NAMALWA (cell line): ENCODE measurements at regions not wholly inside any gene's neighbourhood (a gene's known extent, or its start where the extent isn't known, plus 50 kb on each side); places are given as distances from the start of the nearest gene placed in this dataset.

ENCODE experiments used
- DNase-seq: peaks from one replicate; pipeline ENCODE4 v3.0.0-alpha.2; 2015; ENCODE audit warnings: low spot score

GRCh38 chr12:115355301-115355700 is 671.3 kb upstream of the TBX3 start:
- DNase-seq = no peak

GRCh38 chr12:115354007-115354890 is 670.3 kb upstream of the TBX3 start:
- no peak for DNase-seq

DNA sequence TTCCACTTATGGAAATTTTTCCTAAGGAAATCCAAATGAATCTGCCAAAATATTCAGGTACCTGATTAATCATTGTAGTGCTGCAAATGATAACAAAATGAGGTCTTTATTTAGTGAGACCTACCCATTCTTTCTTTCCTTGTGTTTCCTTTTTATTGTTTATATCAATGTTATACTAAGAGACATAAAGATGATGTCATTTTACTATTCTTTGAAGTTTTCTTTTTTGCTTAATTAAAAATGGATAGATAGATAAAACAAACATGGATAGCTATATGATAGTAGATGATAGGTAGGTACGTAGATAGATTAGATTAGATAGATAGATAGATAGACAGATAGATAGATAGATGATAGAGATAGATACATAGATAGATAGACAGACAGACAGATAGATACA is 669.5 kb upstream of the TBX3 start:
- no peak for DNase-seq

DNA sequence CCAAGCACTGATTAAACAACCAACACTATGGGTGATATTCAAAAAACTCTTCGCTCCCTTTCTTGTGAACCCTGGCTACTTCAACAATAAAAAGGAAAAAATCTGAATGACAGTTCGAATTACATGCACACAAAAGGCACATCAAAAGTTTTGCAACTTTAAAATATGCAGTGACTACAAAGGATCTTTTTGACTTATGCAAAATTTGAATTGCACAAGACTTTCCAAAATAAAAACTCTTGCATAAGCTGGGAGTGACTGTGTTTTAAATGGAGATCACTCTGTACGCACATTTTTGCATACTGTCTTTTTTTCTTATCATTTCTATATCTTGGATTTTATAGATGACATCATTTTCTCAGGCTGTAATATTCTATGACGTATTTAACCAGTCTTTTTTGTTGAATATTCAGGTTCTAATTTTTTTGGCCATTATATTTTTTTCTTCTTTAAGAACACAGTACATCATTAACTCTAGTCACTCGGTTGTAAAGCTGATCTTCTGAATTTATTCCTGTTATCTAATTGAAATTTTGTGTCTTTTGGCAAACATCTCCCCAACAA is 667.6 kb upstream of the TBX3 start:
- no peak for DNase-seq

DNA sequence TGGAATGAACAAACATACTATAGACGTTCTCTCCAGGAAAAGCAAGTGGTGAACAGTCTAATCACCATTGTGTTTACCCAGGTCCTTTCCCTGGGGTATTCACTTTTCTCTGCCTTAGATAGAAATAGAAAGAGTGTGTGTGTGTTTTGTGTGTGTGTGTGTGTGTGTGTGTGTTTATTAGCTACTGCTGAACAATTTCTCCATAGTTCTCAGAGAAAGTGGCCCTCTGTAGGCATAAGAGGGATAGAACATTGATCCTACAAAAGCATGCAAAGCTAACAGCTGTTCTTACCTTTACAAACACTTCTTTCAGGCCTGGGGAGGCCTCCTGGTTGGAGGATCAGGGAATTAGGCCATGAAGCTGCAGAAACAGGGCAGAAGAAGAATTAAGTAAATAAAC is 665.7 kb upstream of the TBX3 start:
- DNase-seq = no peak

- DNase-seq = no peak
Measured at GRCh38 chr12:115348301-115348700, 664.3 kb upstream of the TBX3 start.

GRCh38 chr12:115343601-115344000 is 659.6 kb upstream of the TBX3 start:
- DNase-seq = no peak

- DNase-seq = no peak
Measured at GRCh38 chr12:115343008-115343407, 659.0 kb upstream of the TBX3 start.

- no peak for DNase-seq
Measured at GRCh38 chr12:115341442-115341841, 657.5 kb upstream of the TBX3 start.

GRCh38 chr12:115338566-115339294 is 654.8 kb upstream of the TBX3 start:
- DNase-seq = no peak

DNA sequence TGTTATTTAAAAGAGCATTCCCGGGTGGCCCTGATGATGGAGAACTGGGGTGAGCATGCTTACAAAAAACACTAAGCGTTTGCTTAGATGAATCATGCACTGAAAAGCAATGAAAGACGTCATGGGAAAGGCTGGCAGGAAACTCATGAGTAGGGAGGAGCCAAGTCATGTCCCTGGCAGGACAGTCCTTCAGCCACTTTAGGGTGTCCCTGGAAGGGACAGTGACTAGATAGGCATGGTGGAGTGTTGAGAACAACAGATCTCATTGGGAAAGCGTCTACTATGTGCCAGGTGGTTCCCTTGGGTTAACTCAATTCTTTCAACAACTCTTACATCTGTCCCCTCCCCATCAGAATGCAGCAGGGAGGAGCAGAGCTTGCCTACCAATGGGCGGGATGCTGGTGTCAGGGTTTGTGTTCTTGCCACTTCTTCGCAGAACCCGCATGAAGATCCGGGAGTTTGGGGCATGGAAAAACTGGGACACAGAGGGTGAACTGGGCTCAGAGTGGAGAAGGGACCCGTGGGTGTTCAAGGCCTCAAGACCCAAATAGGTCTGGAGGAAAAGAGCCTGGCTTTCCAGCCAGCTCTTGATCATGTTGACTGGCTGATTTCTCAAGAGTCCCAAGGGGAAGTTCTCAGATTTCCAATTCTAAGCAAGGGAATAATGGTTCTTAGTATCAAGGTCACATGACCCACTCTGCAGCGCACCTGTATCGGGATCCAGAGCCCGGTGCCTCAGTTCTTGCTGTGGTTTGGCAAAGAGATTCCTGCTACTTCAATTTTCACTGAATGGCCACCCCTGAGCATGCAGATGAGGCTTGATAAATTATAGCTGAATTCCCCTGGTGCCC is 653.9 kb upstream of the TBX3 start:
- DNase-seq = no peak

DNA sequence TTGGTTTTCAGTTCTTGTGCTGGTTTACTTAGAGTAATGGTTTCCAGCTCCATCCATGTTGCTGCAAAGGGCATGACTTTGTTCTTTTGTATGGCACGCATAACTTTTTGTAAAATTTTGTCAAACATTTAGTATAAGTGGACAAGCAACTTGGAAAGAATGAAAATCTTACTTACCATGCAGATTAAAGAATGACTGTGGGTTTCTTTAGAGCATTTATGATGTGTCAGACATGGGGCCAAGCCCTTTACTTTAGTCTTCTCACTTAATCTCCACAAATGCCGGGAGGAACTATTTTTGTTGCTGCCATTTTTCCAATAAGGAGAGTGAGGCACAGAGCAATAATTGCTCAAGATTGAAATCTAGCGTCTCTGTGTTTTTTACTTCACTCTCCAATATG is 652.5 kb upstream of the TBX3 start:
- DNase-seq = no peak

DNA sequence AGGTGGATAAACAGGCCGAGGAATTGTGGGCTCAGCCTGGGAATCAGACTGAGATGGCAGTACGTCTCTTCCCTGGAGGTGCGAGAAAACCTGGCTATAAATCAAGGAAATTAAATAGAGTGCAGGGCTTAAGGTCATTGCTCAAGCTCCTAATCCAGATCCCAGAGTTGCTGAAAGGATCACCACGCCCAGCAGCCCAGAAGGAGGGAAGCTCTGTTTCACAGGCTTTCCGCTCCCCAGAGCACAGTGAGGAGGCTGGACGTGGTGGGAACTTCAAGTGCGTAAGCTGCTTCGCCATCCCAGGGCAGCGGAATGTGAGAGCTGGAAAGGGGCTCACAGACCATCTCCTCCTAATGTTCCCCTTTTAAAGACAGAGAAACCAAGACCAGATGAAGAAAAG is 651.6 kb upstream of the TBX3 start:
- no peak for DNase-seq

DNA sequence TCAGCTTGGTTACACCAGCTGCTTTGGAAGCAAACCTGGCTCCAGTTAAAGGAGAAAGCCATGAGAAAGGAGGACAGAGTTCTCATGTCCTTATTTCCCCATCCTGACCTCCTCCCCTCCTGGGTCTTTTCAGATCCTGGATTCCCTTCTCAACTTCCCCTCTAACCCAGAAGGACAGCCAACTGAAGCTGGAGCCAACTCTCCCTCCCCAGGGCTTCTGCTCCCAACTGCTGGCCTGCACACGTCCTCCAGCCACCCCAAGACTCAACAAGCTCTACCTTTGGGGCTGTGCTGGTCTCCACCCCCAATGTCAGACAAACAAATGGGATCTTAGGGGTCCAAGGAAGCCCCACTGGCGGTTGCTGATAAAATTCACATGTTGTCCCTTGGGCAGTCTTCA is 651.1 kb upstream of the TBX3 start:
- no peak for DNase-seq

DNA sequence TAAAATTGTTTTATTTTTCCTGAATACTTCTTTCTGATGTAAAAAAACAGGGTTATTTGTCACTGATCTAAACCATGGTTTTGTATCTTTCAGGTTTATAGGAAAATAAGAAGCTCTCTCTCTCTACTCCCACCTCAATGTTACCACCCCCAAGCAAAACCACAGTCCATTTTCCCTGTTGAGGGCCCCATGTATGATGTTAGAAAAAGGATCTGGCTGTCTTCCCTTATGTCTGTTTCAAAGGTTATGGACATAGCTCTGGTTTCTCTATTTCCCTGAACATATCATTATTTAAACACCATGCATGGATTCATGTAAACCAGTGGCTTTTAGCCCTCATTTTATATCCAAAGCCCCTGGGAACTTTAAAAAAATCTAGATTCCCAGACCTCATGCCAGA is 649.0 kb upstream of the TBX3 start:
- no peak for DNase-seq

DNA sequence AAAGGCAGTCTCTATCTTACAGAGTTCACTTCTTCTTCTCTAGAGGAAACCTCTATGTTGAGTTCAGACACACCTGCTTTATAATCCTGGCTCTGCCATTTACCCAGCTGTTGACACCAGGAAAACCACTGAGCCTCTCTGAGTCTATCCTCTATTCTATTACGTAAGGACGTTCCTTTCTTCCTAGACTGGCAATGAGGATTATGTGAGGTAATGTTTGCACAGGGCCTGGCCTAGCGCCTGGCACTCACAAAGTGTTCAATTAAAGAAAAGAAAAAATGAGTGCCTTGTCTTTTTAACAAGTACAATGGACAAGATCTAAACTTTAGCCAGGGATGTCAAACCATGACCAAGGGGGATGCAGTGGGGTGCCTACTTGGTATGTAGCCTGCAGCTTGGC is 641.9 kb upstream of the TBX3 start:
- no peak for DNase-seq

GRCh38 chr12:115324949-115325593 is 641.1 kb upstream of the TBX3 start:
- no peak for DNase-seq

DNA sequence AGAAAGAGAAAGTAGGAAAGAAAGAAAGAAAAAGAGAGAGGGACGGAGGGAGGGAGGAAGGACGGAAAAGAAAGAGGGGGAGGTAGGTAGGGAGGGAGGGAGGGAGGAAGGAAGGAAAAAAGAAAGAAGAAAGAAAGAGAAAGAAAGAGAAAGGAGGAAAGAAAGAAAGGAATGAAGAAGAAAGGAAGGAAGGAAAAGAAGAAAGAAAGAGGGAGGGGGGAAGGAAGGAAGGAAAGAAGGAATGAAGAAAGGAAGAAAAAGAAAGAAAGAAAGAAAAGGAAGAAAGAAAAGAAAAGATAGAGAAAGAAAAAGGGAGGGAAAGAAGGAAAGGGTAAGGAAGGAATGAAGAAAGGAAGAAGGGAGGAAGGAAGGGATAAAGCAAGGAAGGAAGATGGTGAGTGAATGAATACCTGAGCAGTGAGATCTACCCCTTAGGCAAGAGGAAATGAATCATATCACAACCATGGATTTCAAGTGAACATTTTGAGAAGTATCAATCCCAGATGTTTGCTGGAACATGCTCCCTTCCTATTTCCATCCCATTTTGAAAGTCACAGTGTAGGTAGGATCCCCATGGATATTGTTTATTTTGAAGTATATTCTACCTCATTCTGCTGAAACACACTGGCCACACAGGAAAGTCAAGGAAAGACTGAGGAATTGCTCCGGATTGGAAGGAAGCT is 639.4 kb upstream of the TBX3 start:
- DNase-seq = no peak

DNA sequence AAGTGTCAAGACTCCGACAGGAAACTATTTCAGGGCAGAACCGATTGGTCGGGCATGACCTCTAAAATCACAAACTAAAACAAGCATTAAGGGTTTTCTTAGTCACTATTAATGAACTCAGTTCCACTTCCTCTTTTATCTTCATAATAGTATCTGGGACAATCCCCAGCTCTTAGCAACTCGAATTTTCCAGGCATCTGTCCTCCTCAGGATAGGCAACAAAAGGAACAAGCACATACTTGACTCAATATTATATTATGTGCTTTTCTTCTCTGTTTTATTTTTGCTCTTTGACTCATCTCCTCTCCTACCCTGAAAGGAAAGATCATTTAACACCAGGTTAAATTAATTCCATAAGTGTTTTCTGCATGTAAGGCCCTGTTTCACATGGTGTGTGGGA is 638.3 kb upstream of the TBX3 start:
- peak; percentile 2 for DNase-seq

DNA sequence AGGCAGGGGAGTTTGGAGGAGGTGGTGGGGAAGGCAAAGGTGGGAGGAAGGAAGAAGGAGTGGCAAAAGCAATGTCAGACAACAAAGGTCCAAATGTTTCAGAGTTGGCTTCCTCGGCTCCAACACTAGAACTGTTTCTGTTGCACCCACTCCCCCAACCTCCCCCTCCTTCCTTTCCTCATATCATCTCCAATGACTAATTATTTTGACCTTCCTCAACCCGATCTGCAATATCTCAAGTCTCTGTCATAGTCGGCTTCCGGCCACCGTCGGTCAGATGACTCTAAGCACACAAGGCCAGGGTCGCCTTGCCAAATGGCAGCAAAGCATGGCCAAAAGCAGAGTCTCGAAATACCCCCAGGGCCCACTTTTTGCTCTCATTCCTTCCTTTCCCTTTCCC is 637.0 kb upstream of the TBX3 start:
- no peak for DNase-seq

DNA sequence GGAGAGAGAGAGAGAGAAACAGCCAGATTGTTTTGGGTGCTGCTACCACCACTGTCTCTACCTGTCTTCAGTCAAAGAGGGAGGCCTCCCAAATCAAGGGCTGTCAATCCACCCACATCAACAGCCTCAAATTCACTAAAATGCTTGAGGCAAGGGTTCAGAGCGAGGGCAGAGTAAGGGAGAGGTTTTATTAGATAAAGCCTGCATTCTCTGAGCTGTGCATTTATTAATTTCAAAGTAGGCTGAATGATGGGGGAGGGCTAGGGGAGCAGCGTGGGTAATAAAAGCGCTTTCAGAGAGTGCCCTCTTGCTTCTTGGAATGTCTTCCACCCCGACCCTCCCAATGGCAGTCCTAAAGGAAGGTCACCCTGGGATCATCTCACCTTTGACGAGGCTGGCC is 636.5 kb upstream of the TBX3 start:
- DNase-seq = no peak
